GM18867 (cell line): ENCODE measurements at regions not wholly inside any gene's neighbourhood (a gene's known extent, or its start where the extent isn't known, plus 50 kb on each side); places are given as distances from the start of the nearest gene placed in this dataset.

Experiments
- ATAC-seq: cut with Tn5 transposase; IDR thresholded peaks from one replicate; pipeline ENCODE4 v1.9.1; 2021; ENCODE audit warnings: mild to moderate bottlenecking, moderate library complexity; ENCODE audit not compliant: unreplicated experiment

DNA sequence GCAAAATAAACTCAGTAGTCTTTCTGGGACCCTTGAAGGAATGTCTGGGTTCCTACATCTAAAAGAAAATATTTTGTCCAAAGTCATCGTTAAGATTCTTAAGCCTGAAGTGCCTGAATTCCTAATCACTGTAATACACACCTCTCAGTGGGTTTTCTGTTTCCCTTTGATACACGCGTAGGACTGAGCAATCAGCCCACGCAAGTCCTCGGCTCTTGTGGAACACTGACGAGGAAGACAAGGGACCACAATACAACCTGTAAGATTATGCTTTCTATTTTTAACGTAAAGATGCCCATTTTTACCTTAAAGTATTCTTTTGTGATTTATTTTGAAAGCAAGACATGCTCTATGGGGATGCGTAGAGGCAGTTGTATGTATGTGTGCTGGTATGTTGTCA lies 472.8 kb upstream of the CELF2 start:
- no peak for ATAC-seq

GRCh38 chr10:10545771-10546170 lies 471.9 kb upstream of the CELF2 start:
- no peak for ATAC-seq

GRCh38 chr10:10551596-10552301 lies 465.9 kb upstream of the CELF2 start:
- no peak for ATAC-seq

DNA sequence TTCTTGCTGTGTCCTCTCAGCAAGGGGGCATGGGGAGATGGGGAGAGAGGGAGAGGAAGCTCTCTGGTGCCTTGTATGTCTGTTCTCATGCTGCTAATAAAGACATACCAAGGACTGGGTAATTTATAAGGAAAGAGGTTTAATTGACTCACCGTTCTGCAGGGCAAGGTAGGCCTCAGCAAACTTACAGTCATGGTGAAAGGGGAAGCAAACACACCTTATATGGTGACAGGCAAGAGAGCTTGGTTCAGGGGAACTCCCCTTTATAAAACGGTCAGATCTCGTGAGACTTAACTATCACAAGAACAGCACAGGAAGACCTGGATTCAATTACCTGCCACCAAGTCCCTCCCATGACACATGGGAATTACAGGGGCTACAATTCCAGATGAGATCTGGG lies 464.7 kb upstream of the CELF2 start:
- ATAC-seq, result no peak

- ATAC-seq, result no peak
These were observed 453.4 kb upstream of the CELF2 start for GRCh38 chr10:10564081-10564794.

DNA sequence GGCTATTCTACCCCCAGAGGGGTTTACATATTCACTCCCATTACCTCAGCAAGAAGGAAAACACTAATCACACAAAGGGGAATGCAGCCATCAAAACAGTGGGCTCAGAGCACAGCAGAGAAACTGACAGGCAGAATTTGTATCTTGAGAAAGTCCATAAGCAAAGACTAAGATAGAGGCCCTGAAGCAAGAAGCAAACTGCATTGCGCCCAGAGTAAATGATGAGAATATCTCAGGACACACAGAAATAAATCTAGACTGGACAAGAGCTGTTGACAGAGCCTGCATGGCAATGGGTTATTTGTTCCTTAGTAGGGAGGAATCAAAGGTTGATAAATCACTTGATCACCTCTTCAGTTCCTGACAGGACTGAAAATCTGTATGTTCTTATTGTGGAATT lies 440.7 kb upstream of the CELF2 start:
- ATAC-seq, result no peak

- no peak for ATAC-seq
These were observed 438.0 kb upstream of the CELF2 start for GRCh38 chr10:10579709-10580108.

- peak; percentile 74 for ATAC-seq
These were observed 433.5 kb upstream of the CELF2 start for GRCh38 chr10:10584161-10584560.

- no peak for ATAC-seq
These were observed 429.8 kb upstream of the CELF2 start for GRCh38 chr10:10587744-10588393.

GRCh38 chr10:10589540-10590303 lies 427.9 kb upstream of the CELF2 start:
- peak; percentile 91 for ATAC-seq

DNA sequence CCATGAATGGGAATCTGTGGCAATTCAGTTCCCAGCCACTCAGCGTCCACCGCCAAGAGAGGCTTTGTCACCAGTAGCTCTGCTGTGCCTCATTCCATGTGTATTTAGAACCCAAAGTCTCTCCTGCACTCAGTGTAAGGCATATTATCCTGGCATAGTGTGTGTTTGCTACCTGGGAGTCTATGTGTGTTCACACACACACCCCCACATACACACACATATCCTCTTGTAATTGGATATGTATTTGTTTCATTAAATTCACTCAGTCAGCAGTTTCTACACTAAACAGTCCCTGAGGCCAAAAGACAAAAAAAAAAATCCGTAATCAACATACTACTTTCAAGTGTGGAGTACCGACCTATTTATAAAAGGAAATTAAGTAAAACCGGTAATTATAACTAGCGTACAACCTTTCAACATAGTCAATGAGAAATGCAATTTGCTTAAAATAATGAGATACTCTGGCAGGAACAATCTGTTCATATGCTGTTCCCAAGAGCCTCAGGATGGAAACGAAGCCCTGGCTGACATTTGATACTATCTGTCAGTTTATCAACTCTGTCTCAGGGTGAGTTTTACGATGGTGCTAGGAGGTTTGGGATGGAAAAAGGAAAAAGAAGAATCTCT lies 425.8 kb upstream of the CELF2 start:
- no peak for ATAC-seq

GRCh38 chr10:10596256-10596655 lies 421.4 kb upstream of the CELF2 start:
- ATAC-seq, result no peak

DNA sequence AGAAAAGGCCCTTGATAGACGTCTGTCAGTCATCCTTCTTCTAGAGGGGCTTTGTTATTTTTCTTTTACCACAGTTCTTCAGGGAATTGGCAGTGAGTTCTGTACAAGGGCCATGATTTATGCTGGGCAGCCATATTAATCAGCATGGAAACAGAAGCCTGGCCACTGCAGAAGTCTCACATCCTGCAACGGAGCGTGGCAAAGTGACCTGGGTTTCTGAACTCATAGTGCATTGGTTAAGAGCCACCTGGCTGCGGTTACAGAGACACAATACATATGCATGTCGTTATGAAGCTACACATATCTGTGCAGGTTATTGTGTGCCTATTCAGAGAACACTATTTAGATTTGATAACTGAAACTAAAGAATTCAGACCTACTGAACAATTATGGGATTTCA lies 419.4 kb upstream of the CELF2 start:
- peak; percentile 99 for ATAC-seq

- ATAC-seq, result no peak
These were observed 417.7 kb upstream of the CELF2 start for GRCh38 chr10:10600004-10600403.

- no peak for ATAC-seq
These were observed 412.1 kb upstream of the CELF2 start for GRCh38 chr10:10605551-10606081.

GRCh38 chr10:10609379-10609955 lies 408.2 kb upstream of the CELF2 start:
- ATAC-seq, result no peak

DNA sequence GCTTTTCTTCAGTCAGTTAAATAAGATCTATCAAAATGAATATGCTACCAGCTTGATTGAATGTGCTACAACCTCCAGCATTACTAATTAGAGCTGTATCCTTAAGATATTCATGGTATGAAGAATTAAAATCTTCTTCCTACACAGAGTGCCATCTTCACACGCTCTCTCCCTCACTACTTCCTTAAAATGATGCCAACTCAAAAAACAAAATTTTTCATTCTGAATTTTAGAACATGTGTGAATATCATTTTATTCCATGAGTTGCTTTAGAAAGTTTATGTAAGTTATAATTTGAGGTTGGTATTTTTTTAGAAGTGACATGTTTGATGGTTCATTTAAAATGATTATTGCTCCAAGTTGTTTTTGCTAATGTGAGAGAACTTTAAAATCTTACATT lies 407.5 kb upstream of the CELF2 start:
- no peak for ATAC-seq

GRCh38 chr10:10612151-10612550 lies 405.5 kb upstream of the CELF2 start:
- ATAC-seq, result no peak

- no peak for ATAC-seq
These were observed 403.9 kb upstream of the CELF2 start for GRCh38 chr10:10613656-10614244.

- ATAC-seq, result no peak
These were observed 400.0 kb upstream of the CELF2 start for GRCh38 chr10:10617686-10618085.
